GM19395 (cell line): ENCODE measurements at regions not wholly inside any gene's neighbourhood (a gene's known extent, or its start where the extent isn't known, plus 50 kb on each side); places are given as distances from the start of the nearest gene placed in this dataset.
"Not testable (repeated sequence)": the region's sequence is repeated elsewhere in the genome, so short reads cannot be mapped to it uniquely, and the experiment has no call there.

Experiments used
- ATAC-seq: cut with Tn5 transposase; IDR thresholded peaks from one replicate; pipeline ENCODE4 v1.9.1; 2021; ENCODE audit warnings: mild to moderate bottlenecking, moderate library complexity; ENCODE audit not compliant: unreplicated experiment

DNA sequence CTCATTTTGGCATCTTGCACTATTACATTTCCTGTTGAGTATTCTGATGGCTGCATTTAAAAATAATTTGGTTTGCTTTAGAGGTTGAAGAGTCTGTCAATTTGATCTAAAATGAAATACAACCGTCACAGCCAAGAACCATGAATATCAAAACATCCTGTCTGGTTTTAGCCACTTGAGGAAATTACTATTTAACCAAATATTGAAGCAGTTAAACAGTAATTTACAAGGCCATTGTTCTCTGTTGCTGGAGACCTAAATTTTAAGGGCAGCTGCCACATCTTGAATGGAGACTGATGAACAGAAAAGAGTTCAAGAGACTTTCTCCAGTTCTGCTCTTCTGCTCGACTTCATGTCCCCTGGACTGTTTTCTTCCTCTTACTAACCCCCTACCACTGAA, 549.4 kb downstream of the LRRC70 start:
- no peak for ATAC-seq

DNA sequence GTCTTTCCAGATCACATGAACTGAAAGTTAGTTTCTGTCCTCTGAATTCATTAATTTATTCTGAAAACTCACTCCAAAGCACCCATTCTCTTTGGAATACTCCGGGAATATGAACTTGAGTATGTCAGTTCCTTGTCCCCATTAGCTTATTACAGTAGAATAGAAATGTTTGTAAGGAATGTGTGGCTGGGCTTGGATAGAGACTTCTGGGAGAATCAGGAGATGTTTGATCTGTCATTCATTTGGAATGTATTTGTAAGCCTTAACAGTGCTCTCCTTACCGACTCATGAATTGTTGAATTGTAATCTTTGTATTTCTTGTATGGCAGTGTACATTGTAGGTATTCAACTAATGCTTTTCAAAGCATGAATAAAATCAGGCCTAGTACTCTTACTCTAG, 548.4 kb downstream of the LRRC70 start:
- no peak for ATAC-seq

DNA sequence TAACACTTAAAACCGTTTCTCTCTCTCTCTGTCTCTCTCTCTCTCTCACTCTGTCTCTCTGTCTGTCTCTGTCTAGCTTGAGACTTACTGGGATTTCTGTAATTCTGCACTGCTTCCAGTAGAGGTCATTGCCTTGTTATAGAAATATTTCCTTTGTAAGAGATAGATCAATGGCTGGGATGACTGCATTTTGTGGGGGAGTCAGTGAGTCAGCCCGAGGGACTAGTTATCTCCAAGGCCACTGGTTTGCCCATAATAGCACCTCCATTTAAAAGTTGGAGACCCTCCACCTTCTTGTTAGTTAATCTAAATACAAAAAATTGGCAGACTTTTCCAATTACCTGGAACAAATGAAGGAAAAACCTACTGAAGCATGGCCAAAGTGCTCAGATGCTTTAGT, 547.2 kb downstream of the LRRC70 start:
- peak; percentile 77 for ATAC-seq

DNA sequence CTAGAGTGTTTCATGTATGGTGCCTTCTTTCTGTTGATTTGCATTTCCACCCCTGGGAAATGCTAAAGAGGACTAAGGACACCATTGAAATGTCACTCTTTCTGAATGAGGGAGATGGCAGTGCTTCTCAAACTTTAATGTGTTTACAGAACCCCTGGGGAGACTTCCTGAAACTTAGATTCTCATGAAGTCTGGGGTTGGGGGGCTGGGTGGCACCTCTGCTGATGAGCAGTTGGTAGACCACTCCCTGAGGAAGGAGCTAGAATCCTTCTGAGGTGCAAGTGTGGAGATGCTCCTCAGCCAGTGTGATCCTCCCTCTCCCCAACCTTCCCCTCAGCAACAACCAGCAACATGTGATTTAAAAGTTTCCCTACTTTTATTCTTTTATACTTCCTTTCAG, 546.8 kb downstream of the LRRC70 start:
- ATAC-seq = peak; percentile 6

DNA sequence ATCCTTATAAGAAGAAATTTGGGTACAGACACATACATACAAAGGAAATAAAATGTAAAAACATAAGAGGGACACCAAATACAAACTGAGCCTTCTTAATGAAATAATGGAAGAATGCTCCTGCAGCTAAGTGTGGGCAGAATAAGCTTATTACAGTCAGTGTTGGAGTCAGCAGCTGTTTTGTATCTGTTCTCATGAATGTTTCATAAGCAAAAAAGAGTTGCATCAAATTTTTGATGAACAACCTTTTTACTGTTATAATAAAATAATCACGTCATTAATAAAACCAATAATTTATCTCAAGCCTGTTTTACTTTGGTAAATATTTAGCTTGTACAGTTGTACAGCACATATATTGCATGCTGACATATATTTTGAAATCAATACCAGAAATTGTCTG, 545.6 kb downstream of the LRRC70 start:
- ATAC-seq = no peak

DNA sequence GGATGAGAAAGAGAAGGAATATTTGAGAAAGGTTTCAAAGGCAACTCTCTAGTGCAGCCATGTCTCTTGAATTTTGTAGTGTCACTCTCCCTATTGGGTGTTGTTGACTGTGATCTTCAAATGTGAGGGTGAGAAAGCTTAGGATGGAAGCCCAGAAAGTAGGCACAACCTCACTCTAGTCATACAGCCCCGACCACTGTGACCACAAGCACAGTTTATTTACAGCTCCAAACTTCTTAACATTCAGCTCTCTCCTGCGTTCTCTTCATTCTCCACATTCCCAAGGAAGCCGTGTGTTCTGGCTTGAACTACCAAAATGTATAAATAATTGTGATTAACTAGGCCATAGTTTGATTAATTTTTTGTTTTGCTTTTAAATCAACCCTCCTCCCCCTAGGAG, 542.9 kb downstream of the LRRC70 start:
- no peak for ATAC-seq

DNA sequence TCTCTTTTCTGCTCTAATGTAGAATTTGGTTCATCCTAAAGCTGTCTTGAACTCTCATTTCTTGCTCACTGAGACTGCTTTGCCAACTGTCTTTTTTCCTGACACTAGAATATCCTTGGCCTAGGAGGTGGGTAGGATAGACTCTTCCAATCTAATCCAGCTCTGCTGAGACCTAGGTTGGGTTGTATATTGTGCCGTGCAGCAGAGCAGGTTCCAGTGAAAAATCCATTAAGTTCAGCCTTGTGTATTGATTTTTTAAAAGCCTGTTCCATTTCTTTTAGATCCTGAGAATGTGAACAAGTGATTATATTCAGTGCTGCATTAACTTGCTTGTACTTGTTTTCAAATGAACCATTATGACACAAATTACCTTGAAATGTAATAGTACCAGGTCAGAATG, 539.6 kb downstream of the LRRC70 start:
- no peak for ATAC-seq

DNA sequence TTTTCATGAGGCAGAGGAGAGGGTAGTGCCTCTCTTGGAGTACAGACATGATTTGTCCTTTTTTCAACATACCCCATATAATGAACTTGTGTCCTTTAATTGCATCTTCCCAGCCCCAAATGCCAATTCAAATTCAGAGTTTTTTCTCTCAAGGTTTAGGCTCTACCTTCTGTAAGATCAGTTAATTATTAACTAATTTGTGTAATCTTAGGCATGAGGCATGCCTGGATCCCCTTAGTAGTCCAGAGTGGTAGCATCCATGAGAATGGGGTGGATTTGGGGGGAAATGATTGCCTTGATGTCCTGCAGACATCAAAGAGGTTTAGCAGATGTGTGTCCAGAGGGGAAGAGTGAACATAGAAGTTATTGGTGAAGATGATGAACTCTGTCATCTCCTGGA, 533.3 kb downstream of the LRRC70 start:
- no peak for ATAC-seq

DNA sequence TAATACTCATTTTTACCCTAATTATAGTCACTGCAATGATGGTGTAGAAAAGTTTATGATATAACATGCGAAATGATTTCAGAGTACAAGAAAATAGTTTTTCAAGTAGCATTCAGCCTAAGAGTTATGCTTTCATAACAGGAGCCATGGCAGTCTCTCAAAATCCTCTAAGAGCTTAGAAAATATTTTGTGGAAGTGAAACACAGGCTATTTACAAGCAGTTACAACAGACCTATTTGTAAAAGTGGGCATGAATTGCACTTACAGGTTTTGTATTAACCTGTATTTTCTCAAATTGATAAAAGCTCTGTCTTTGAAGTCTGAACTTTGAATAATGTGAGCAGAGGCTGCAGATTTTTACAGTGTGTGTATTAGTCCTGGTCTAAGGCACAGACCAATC, 523.3 kb downstream of the LRRC70 start:
- no peak for ATAC-seq

DNA sequence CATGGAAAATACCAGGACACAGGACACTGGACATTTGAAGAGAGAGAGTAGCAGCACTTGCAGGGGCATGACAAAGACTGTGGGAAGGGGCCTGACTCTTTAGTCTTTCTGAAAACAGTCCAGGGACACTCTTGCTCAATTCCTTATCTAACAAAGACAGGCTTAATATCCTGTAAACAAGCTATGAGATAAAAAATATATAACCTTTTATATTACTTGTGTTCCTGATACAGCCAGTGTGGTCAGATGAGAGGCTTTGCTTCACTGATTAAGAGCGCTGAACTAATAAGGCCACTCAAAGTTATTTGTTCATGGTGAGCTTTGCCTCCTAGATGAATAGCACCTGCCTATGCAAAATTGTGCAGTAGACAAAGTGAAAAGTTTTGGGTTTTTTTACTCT, 518.7 kb downstream of the LRRC70 start:
- no peak for ATAC-seq

DNA sequence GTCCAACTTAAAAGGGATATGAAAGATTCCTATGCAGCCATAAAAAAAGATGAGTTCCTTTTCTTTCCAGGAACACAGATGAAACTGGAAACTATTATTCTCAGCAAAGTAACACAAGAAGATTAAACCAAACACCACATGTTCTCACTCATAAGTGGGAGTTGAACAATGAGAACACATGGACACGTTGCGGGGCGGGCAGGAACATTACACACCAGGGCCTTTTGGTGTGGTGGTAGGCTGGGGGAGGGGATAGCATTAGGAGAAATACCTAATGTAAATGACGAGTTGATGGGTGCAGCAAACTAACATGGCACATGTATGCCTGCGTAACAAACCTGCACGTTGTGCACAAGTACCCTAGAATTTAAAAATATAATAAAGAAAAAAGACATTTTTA, 516.1 kb downstream of the LRRC70 start:
- no peak for ATAC-seq

DNA sequence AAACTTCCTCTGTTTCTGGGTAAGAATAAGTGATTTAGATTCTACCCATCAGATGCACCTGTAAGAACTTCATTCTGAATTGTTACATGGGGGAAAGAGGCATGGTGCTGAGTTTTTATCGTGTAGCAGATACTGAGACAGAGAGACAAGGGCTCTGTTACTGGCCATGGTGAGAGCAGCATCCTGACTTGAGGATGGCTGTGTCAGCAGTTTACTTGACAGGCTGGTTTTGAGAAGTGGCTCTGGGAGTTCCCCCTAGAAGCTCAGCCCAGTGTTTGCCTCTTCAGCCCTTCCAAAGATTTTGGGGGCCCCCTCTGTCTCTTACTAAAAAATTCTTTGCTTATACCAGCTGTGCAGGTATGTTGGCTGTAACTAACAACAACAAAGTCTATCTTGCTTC, 510.5 kb downstream of the LRRC70 start:
- no peak for ATAC-seq

DNA sequence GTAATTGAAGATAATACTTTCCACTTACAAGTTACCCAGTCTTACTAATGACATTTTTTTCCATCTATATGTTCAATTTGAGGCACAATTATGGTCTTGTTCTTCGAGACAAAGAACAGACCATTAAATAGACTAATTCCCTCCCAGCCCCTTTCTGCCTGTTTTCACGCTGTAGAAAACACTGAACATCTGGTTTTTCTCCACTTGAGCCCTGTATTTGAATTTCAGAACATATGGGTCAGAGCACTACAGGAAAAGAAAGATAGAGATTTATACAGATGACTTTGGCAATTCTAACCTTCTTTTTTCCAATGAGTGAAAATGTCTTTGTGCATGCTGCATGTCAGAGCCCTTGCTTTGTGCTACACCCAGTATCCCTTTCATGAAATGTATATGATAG, 506.9 kb downstream of the LRRC70 start:
- ATAC-seq = no peak

DNA sequence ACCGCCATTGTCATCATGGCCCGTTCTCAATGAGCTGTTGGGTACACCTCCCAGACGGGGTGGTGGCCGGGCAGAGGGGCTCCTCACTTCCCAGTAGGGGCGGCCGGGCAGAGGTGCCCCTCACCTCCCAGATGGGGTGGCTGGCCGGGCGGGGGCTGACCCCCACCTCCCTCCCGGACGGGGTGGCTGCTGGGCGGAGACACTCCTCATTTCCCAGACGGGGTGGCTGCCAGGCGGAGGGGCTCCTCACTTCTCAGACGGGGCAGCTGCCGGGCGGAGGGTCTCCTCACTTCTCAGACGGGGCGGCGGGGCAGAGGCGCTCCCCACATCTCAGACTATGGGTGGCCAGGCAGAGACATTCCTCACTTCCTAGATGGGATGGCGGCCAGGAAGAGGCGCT, 505.1 kb downstream of the LRRC70 start:
- not testable (repeated sequence) for ATAC-seq

DNA sequence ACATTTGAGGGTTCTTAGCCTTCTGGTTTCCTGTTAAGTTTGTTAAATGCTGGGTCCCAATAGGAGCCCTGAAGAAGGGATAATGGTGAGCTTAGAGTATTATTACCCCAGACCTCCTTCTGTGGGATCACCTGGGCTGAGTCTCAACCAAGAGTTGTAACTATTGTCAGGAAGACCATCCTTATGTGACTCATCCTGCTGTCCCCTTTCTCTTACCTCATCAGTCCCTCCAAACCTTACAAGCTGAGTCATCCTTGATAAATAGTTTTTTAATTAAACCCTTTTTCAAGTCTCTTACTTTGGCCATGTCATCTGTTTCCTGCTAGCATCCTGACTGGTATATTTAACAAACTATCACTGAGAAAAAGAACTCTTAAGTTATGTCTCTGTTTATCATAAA, 502.8 kb downstream of the LRRC70 start:
- no peak for ATAC-seq

DNA sequence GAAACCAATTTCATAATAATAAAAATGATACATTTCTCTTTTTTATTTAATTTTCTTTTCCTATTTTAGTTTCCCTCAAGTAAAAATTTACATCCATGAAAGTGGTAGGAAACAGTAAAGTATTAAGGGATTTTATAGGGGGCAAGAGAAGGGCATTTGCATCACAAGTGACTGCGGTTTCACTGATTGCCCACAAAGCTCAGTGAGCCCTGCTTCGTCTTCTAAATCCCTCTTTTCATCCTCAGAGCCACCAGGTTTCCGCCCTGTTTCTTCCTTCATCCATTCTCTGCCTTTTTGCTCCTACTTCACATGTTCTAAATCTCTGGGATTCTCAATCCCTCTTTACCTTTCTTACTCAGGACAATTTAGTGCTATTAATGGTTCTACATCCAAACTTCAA, 491.4 kb downstream of the LRRC70 start:
- no peak for ATAC-seq

DNA sequence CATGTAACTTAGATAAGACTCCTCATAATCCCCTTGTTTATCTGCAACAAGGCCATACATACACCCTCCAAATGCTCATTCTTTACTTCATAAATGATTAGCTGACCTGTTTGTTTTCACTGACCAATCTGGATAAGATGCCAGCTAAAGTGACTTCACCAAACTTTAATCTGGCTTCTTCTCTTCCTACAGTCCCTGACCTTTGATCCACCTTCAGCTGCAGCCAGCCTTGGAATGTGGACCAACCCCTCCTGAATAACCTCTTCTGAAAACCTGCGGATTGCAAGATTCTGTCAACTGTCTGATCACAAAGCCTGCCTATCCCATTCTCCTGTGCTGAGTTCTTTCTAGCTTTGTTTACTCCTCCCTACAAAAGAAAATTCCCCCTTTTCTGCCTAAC, 476.8 kb downstream of the LRRC70 start:
- ATAC-seq = no peak

DNA sequence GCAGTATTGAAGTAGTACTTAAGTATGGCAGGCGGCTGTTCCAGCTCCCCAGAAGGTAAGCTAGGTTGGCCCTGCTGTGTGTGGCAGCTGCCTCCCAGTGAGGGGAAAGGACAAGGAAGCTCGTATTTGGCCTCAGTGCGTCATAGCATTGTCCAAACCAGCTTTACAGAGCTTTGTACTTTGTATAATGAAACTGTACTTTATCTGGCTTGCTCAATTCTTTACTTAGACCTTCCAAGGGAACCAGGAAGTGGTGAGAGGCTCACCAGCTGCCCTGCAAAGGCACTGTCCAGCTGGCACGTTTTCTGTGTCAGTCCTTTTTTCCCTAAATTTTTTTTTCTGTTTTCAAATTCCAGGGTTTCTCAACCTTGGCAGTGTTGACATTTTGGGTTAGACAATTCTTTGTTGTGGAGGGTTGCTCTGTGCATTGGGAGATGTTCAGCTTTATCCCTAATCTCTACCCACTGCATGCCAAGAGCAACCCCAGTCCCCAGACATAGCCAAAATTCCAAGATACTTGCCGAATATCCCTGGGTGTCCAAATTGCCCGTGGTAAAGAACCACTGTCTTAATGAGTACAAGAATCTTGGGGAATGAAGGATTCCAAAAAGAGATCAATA, 474.5 kb downstream of the LRRC70 start:
- ATAC-seq = no peak

DNA sequence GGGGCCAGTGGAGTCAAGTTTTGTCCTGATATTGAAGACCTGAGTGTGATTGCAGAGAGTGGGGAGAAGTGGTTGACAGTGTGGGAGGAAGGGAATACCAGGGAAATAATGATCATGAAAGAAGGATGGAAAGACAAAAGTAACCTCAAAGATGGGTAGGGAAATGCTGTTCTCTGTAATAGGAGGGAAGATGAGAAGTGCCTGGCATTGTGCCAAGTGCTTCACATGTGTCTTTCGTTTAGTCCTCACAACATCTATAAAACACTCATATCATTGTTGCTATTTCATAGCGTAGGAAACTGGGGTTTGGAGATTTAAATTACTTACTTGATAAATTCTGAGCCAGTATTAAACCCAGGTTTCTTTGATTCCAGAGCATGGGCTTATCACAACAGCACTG, 472.3 kb downstream of the LRRC70 start:
- ATAC-seq = no peak

DNA sequence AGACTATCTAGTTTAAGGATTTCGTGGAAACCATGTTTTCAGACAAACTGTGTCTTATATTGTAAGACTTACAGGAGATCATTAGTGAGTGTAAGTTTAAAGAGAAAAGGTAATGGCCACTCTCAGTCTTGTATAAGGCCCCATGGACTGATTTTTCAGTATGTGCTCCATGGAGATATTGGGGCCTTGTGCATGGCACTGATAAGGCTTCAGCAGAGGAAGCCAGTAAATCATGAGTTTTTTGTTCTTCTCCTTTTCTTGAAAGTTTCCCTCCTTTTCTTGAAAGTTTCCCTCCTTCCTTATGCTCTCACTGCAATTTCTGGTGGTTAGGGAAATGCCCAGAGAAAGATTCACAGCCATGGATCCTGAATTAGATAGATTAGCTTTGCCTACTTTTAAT, 471.3 kb downstream of the LRRC70 start:
- no peak for ATAC-seq

DNA sequence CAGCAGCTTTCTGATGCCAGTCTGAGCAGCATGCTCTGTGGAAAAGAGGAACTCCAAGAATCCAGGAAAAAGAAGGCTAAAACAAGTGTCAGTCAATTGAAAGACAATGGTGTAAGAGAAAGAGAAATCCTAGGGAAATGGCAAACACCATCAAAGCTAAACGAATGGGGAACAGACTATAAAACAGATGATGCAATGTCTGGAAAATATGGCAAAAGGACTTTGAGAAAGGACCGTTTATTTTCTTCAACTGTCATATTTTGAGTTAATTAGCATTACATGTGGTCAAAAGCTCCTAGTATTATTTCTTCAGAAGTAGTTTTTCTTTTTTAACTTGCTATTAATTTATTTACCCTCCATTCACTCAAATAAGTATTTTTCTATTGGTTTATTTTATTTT, 465.2 kb downstream of the LRRC70 start:
- no peak for ATAC-seq

DNA sequence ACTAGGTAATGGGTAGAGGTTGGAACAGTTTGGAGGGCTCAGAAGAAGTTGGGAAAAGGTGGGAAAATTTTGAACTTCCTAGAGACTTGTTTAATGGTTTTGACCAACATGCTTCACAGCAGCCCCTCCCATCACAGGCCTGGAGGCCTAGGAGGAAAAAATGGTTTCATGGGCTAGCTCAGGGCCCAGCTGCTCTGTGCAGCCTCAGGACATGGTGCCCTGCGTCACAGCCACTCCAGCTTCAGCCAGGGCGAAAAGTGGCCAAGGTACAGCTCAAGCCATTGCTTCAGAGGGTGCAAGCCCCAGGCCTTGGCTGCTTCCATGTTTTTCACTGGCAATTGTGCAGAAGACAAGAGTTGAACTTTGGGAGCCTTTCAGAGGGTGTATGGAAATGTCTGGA, 453.7 kb downstream of the LRRC70 start:
- ATAC-seq = no peak

DNA sequence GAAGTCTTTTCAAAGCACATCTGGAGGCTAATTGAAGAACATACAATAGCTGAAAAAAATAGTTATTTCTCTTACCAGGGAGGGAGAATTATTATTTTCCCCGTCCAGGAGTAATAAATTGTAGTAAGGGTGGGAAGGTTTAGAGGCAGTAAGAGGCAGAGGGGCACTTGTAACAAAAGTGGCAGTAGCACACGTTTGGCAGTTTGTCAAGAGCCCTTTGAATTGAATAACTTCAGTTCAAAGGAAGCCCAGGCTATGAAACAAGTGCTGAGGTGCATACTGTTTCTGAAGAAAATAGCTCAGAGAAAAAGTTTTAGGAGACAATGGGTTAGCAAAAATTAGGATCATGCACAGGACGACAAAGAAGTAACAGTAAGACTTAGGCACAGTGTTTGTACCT, 451.3 kb downstream of the LRRC70 start:
- ATAC-seq = no peak

DNA sequence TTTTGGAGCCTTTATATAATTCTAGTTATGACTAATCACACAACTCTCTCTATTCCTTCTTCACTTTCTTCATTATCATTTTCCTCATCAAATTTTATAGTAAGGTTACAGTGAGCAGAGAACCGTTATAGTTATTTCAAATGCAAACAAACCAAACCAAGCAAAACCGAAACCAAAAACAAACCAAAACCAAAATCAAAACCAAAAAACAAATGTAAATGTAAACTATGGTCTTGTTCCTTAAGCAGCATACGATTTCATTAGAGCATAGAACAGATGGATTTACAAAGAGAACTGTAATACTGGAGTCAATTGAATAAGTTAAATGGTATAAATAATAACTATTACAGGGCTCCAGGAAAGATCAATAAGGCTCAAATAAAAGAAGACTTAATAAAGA, 447.1 kb downstream of the LRRC70 start:
- peak; percentile 64 for ATAC-seq
